ENCODE measurements at regions not wholly inside any gene's neighbourhood (a gene's known extent, or its start where the extent isn't known, plus 50 kb on each side); places are given as distances from the start of the nearest gene placed in this dataset.

DNA sequence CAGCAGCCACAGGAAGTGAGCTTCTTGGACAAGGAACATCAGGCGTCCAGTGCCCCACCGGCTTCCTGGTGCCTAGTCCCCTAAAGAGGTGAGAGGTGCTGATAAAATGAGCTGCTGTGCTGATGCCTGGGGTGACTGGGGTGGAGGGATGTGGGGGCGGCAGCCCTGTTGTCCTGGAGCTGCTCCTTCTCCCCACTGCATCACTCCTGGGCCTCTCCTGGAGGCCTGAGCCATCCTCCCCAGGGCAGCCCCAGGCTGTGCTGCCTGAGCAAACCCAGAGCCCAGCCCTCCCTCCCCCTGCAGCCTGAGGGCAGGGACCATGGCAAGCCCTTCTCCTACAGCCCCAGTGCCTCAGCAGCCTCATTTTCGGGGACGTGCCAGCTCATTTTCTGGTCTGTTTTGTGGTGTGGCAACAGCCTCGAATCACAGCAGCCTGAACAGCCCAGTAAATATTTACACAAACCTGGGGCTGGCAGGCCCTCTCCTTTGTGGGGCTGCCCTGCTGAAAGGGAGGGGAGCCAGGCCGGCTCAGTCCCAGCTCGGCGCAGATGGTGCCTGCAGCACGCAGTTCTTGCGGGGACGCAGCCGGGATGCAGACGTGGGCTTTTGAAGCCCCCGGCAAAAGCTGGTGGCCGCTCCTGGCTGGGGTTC, 259.9 kb downstream of the DLL1 start:
- TF ChIP-seq, protein P1, sequence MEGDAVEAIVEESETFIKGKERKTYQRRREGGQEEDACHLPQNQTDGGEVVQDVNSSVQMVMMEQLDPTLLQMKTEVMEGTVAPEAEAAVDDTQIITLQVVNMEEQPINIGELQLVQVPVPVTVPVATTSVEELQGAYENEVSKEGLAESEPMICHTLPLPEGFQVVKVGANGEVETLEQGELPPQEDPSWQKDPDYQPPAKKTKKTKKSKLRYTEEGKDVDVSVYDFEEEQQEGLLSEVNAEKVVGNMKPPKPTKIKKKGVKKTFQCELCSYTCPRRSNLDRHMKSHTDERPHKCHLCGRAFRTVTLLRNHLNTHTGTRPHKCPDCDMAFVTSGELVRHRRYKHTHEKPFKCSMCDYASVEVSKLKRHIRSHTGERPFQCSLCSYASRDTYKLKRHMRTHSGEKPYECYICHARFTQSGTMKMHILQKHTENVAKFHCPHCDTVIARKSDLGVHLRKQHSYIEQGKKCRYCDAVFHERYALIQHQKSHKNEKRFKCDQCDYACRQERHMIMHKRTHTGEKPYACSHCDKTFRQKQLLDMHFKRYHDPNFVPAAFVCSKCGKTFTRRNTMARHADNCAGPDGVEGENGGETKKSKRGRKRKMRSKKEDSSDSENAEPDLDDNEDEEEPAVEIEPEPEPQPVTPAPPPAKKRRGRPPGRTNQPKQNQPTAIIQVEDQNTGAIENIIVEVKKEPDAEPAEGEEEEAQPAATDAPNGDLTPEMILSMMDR (IDR thresholded peaks at IDR 0.05), result no peak
- H3K27ac Mint-ChIP-seq (ENCODE audit: unreplicated experiment), result no peak overlapping the region
- no peak overlapping the region for H3K4me3 Mint-ChIP-seq (ENCODE audit: unreplicated experiment)
- H3K9me3 Mint-ChIP-seq (ENCODE audit: unreplicated experiment), result peaks cover 22% of the 10 kb centered on the region
- no peaks in the 10 kb centered on the region for H3K36me3 Mint-ChIP-seq (ENCODE audit: unreplicated experiment)
- no peaks in the 10 kb centered on the region for H3K27me3 Mint-ChIP-seq (ENCODE audit: unreplicated experiment)
- no peak for DNase-seq (ENCODE audit: extremely low spot score, unreplicated experiment)
- no peaks in the 10 kb centered on the region for H3K4me1 Mint-ChIP-seq (ENCODE audit: unreplicated experiment)

DNA sequence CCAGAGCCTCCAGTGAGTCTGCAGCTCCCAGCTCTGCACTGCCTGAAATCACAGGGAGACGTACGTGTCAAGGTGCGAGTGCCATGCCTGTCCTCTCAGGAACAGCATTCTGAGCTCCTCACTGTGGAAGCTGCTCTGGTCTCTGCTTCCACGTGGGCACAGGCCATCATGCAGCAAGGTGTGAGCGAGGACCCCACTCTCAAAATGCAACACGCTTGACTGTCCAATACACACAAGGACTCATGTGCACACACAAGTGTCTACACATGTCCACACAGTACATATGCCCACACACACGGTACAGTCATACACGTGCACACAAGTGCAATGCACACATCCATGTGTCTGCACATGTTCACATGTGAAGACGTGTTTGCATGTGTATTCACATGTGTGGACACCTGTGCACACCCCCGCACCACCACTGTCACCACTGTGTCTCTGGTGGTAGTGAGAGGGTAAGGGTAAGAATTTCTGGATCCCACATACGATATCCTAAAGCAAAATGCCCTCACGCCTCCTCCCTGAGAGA, 260.5 kb downstream of the DLL1 start:
- H3K9me3 Mint-ChIP-seq (ENCODE audit: unreplicated experiment), result peaks cover 22% of the 10 kb centered on the region
- no peak for DNase-seq (ENCODE audit: extremely low spot score, unreplicated experiment)
- no peaks in the 10 kb centered on the region for H3K36me3 Mint-ChIP-seq (ENCODE audit: unreplicated experiment)

DNA sequence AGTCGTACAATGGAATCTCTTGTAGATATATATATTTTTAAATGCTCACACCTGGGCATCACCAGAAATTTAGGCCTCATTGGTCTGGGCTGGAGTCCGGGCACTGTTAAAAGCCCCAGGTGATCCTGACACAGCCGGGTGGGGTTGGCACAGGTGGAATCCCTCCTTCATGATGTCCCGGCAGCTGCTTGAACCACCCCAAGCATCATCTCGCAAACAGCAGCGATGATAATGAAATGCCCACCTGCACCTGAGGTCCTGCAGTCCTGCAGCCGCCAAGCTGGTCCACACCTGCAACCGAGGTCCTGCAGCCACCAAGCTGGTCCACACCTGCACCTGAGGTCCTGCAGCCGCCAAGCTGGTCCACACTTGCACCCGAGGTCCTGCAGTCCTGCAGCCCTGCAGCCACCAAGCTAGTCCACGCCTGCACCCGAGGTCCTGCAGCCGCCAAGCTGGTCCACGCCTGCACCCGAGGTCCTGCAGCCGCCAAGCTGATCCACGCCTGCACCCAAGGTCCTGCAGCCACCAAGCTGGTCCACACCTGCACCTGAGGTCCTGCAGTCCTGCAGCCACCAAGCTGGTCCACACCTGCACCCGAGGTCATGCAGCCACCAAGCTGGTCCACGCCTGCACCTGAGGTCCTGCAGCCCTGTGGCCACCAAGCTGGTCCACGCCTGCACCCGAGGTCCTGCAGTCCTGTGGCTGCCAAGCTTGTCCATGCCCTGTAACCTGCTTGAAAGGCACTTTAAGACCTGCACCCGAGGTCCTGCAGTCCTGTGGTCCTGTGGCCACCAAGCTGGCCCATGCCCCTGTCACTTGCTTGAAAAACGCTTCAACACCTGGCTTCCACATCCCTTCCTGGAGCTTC, 261.2 kb downstream of the DLL1 start:
- TF ChIP-seq, protein P1 (IDR thresholded peaks at IDR 0.05), result no peak
- Mint-ChIP-seq H3K27me3 (ENCODE audit: unreplicated experiment) (no peaks in the 10 kb centered on the region), H3K9me3 (ENCODE audit: unreplicated experiment) (peaks cover 24% of the 10 kb centered on the region), H3K36me3 (ENCODE audit: unreplicated experiment) (no peaks in the 10 kb centered on the region), H3K4me3 (ENCODE audit: unreplicated experiment) (no peak overlapping the region), H3K4me1 (ENCODE audit: unreplicated experiment) (no peaks in the 10 kb centered on the region), H3K27ac (ENCODE audit: unreplicated experiment) (no peak overlapping the region)
- no peak for DNase-seq (ENCODE audit: extremely low spot score, unreplicated experiment)

More for the DNA sequence above, 260.5 kb downstream of the DLL1 start:
- Mint-ChIP-seq H3K4me1 (ENCODE audit: unreplicated experiment) (no peaks in the 10 kb centered on the region), H3K4me3 (ENCODE audit: unreplicated experiment) (no peak overlapping the region), H3K27ac (ENCODE audit: unreplicated experiment) (no peak overlapping the region), H3K27me3 (ENCODE audit: unreplicated experiment) (no peaks in the 10 kb centered on the region)
- TF ChIP-seq, protein P1 (IDR thresholded peaks at IDR 0.05), result no peak

DNA sequence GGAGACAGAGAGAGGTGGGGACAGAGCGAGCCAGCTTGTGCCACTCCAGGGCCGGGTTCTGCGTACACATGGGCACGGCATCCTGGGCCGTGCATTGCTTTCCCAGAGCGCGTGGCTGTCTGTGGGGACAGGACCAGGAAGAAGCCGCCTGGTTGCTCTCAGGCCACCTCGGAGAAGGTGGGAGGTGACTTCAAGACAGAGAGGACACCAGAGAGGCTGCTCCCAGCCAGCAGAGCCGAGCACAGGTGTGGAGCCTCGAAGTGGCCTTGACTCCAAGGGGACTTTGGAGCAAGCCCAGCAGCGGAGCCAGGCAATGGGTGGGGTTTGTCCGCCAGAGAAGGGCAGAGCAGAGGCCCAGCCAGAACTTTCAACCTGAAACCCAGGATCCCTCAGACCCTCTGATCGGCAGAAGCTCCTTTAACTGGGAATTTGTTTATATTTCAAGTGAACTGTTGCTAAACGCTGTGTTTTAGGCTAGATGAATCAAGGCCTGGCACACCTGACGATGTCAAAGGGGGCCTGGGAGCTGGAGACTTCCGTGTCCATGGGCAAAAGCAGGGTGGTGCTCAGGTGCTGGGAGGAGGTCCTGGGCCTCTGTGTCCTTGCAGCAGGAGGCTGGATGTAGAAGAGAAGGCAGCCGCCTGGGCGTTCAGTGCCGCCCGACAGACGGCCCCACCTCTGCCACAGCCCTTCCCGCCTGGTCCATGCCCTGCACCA, 262.1 kb downstream of the DLL1 start:
- DNase-seq (ENCODE audit: extremely low spot score, unreplicated experiment), result no peak
- Mint-ChIP-seq H3K27ac (ENCODE audit: unreplicated experiment) (no peak overlapping the region), H3K4me1 (ENCODE audit: unreplicated experiment) (no peaks in the 10 kb centered on the region), H3K27me3 (ENCODE audit: unreplicated experiment) (no peaks in the 10 kb centered on the region), H3K36me3 (ENCODE audit: unreplicated experiment) (no peaks in the 10 kb centered on the region), H3K9me3 (ENCODE audit: unreplicated experiment) (peaks cover 26% of the 10 kb centered on the region), H3K4me3 (ENCODE audit: unreplicated experiment) (no peak overlapping the region)
- TF ChIP-seq, protein P1 (IDR thresholded peaks at IDR 0.05), result no peak

Data from osteocyte (in vitro differentiated cells).